Adipocyte (in vitro differentiated cells): ENCODE measurements at regions not wholly inside any gene's neighbourhood (a gene's known extent, or its start where the extent isn't known, plus 50 kb on each side); places are given as distances from the start of the nearest gene placed in this dataset.

ENCODE experiments used
- DNase-seq: peaks from one replicate; pipeline ENCODE4 v3.0.0-alpha.2; 2015; ENCODE audit warnings: low read depth
- H3K27me3 ChIP-seq: replicated peaks from 2 replicates; pipeline ENCODE4 v1.7.0; 2013; ENCODE audit warnings: mild to moderate bottlenecking, low read length, moderate library complexity; ENCODE audit not compliant: control insufficient read depth, insufficient read depth
- H3K36me3 ChIP-seq: 2 replicates; pipeline ENCODE4 v1.7.0; 2013; ENCODE audit warnings: low read length, mild to moderate bottlenecking, moderate library complexity; ENCODE audit not compliant: control insufficient read depth, insufficient read depth, severe bottlenecking
- H3K4me1 ChIP-seq: 2 replicates; pipeline ENCODE4 v1.7.0; 2013; ENCODE audit warnings: mild to moderate bottlenecking, low read length, moderate library complexity; ENCODE audit not compliant: control insufficient read depth, insufficient read depth
- H3K4me3 ChIP-seq: 2 replicates; pipeline ENCODE4 v1.7.0; 2013; ENCODE audit warnings: mild to moderate bottlenecking, low read length, moderate library complexity
- H3K9ac ChIP-seq: 2 replicates; pipeline ENCODE4 v1.7.0; 2013; ENCODE audit warnings: mild to moderate bottlenecking, low read length, moderate library complexity
- H3K9me3 ChIP-seq: 2 replicates; pipeline ENCODE4 v1.7.0; 2013; ENCODE audit warnings: mild to moderate bottlenecking, low read length, moderate library complexity; ENCODE audit not compliant: control insufficient read depth

GRCh38 chr2:182585001-182585400 is 131.1 kb upstream of the DNAJC10 start:
- H3K4me3 ChIP-seq: no peak overlapping the region
- H3K27me3 ChIP-seq: no peaks in the 10 kb centered on the region
- no peaks in the 10 kb centered on the region for H3K36me3 ChIP-seq
- no peak for DNase-seq
- no peak overlapping the region for H3K9ac ChIP-seq
- H3K4me1 ChIP-seq: peaks cover 21% of the 10 kb centered on the region
- H3K9me3 ChIP-seq: no peaks in the 10 kb centered on the region

GRCh38 chr2:182585430-182585829 is 130.6 kb upstream of the DNAJC10 start:
- H3K4me1 ChIP-seq: peaks cover 21% of the 10 kb centered on the region
- no peaks in the 10 kb centered on the region for H3K9me3 ChIP-seq
- H3K27me3 ChIP-seq: no peaks in the 10 kb centered on the region
- H3K9ac ChIP-seq: no peak overlapping the region
- no peaks in the 10 kb centered on the region for H3K36me3 ChIP-seq
- H3K4me3 ChIP-seq: no peak overlapping the region
- DNase-seq: no peak

DNA sequence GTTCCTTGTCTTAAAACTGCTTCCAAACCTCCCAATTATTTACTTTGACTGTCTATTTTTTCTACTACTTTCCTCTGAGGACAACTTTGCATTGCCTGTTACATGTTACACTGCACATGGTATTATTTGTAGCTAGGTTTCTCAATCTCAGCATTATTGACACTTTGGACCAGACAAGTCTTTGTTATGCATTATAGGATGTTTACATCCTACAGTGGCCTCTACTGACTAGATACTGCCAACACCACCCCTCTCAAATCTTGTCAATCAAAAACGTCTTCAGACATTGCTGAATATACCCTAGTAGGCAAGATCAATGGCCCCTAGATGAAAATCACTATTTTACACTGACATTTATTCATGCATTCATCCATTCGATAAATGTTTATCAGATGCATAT is 129.6 kb upstream of the DNAJC10 start:
- Histone ChIP-seq H3K9ac (no peak overlapping the region), H3K36me3 (no peaks in the 10 kb centered on the region), H3K4me3 (no peak overlapping the region), H3K27me3 (no peaks in the 10 kb centered on the region), H3K9me3 (no peaks in the 10 kb centered on the region), H3K4me1 (peaks cover 21% of the 10 kb centered on the region)
- DNase-seq: no peak

- Histone ChIP-seq H3K27me3 (no peaks in the 10 kb centered on the region), H3K4me3 (no peak overlapping the region), H3K36me3 (no peaks in the 10 kb centered on the region), H3K9ac (peak overlapping the region; percentile 73), H3K9me3 (no peaks in the 10 kb centered on the region), H3K4me1 (peaks cover 22% of the 10 kb centered on the region)
- peak; percentile 66 for DNase-seq
Observed at GRCh38 chr2:182587831-182588230, 128.2 kb upstream of the DNAJC10 start.

DNA sequence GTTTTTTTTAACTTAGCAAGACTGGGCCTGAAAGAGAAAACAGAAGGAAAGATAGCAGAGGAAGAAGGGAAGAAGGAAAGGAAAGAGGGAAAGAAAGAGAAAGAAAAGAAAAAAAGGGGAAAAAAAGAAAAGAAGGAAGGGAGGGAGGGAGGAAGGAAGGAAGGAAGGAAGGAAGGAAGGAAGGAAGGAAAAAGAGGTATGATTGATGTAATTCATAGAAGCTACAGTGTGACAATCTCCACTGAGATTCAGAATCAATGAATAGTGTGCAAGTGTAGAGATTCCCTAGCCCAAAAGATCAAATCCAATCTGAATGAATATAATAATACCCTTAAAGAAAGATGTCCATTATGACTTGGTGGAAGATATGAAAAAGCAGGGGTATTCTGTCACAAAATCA is 126.9 kb upstream of the DNAJC10 start:
- no peak overlapping the region for H3K4me3 ChIP-seq
- no peaks in the 10 kb centered on the region for H3K36me3 ChIP-seq
- no peaks in the 10 kb centered on the region for H3K9me3 ChIP-seq
- H3K4me1 ChIP-seq: peaks cover 35% of the 10 kb centered on the region
- H3K27me3 ChIP-seq: no peaks in the 10 kb centered on the region
- no peak overlapping the region for H3K9ac ChIP-seq
- no peak for DNase-seq

DNA sequence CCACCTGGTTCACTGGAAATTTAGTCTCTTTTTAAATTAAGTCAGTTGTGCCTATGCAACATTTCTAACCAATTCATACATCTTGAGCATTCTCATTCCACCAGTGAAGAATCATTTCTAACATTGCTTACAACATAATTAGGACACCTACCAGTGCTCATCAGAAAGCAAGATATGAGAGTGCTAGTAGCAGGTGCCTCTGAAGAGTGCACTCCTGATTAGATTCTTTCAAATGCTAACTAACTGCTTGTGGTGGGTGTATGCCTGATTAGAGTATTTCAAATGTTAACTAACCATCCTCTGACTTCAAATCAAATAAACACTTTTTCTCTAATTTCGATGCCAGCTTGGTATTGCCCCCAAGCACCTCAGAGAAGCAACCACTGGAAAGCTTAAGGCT is 124.3 kb upstream of the DNAJC10 start:
- H3K36me3 ChIP-seq: no peaks in the 10 kb centered on the region
- DNase-seq: no peak
- no peak overlapping the region for H3K4me3 ChIP-seq
- peaks cover 35% of the 10 kb centered on the region for H3K4me1 ChIP-seq
- H3K9me3 ChIP-seq: no peaks in the 10 kb centered on the region
- no peaks in the 10 kb centered on the region for H3K27me3 ChIP-seq
- H3K9ac ChIP-seq: no peak overlapping the region

DNA sequence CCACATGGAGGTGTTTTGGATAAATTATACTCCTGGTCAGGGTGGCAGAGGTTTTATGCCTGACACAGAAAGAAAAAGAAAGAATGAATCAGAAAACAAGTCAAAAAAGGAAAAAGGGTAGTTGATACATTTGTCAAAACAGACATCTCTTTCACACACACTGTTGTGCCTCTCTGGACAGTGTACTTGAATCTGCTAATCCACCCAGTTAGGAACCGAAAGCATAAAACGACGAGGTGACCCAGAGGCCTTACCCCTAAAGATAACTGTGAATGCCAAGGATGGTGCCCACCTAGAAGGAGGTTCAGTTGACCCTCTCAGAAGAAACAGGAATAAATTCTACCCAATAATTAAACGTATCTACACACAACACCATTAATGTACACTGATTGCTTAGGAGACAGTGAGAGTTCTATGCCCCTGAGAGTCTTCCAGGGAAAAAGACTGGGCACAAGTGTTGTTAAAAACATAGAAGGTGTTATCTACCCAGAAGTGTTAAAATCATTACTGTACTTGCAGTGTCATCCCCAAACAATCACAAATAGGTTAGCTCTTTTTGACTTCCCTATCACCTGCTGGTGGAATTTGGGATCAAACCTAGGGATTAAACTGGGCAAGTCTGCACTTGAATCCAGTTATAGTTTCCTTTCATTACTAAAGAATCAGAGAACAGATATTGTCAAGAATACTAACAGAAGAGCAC is 123.2 kb upstream of the DNAJC10 start:
- Histone ChIP-seq H3K9me3 (no peaks in the 10 kb centered on the region), H3K9ac (no peak overlapping the region), H3K36me3 (no peaks in the 10 kb centered on the region), H3K4me1 (peaks cover 29% of the 10 kb centered on the region), H3K27me3 (no peaks in the 10 kb centered on the region), H3K4me3 (no peak overlapping the region)
- no peak for DNase-seq

DNA sequence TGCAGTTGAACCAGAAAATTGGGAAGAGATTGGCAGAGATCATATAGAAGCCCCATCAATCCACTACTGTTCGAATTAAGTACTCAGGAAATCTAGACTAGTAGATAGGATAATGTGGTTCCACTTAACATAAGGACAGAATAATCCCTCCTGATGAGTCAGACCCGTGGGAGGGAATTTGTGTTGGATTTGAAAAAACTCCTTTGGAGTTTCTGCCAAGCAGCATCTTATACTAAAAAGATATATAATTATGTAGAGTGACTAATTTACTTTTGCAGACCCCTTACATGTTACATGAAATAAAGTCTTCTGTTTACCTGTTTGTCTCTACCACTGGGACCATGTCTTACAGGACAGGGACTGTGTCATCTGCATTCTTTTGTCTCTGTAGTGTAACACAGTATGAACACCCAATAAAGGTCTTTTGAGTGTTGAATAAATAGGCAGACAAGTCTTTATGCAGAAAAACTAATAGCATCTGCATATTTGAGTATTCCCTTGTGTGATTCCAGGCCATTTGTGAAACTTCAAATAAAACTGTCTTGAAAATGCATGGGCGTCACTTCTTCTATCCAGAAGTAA is 122.6 kb upstream of the DNAJC10 start:
- H3K9me3 ChIP-seq: no peaks in the 10 kb centered on the region
- H3K36me3 ChIP-seq: no peaks in the 10 kb centered on the region
- no peak overlapping the region for H3K4me3 ChIP-seq
- no peaks in the 10 kb centered on the region for H3K27me3 ChIP-seq
- no peak overlapping the region for H3K9ac ChIP-seq
- peaks cover 23% of the 10 kb centered on the region for H3K4me1 ChIP-seq
- DNase-seq: peak; percentile 86

DNA sequence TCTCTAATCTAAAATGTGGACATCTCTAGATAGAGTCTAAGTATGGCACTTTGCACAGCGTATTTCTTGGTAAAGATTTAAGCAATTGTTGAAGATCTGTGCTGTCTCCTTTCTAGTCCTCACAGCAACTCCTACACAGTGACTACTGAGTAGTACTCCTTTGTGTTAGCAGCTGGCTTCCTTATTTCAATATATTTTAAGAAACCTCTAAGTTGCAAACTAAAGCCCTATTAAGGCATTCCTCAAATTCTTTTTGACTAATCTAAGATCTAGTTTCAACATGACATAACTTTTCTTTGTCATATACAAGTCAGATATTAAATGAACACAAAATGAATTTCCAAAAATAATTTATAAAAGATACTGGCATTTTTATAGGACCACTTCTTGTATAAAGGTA is 121.8 kb upstream of the DNAJC10 start:
- Histone ChIP-seq H3K9ac (no peak overlapping the region), H3K4me1 (peaks cover 22% of the 10 kb centered on the region), H3K4me3 (no peak overlapping the region), H3K9me3 (no peaks in the 10 kb centered on the region), H3K36me3 (no peaks in the 10 kb centered on the region), H3K27me3 (no peaks in the 10 kb centered on the region)
- peak; percentile 38 for DNase-seq

GRCh38 chr2:182595650-182596049 is 120.4 kb upstream of the DNAJC10 start:
- Histone ChIP-seq H3K9ac (no peak overlapping the region), H3K4me3 (no peak overlapping the region), H3K9me3 (no peaks in the 10 kb centered on the region), H3K36me3 (no peaks in the 10 kb centered on the region), H3K27me3 (no peaks in the 10 kb centered on the region), H3K4me1 (peaks cover 22% of the 10 kb centered on the region)
- DNase-seq: no peak

GRCh38 chr2:182597570-182598295 is 118.3 kb upstream of the DNAJC10 start:
- H3K9me3 ChIP-seq: no peaks in the 10 kb centered on the region
- no peaks in the 10 kb centered on the region for H3K36me3 ChIP-seq
- H3K27me3 ChIP-seq: no peaks in the 10 kb centered on the region
- DNase-seq: peak; percentile 20
- no peak overlapping the region for H3K9ac ChIP-seq
- no peak overlapping the region for H3K4me3 ChIP-seq
- H3K4me1 ChIP-seq: peaks cover 25% of the 10 kb centered on the region
